GM19395 (cell line): ENCODE measurements at regions not wholly inside any gene's neighbourhood (a gene's known extent, or its start where the extent isn't known, plus 50 kb on each side); places are given as distances from the start of the nearest gene placed in this dataset.
"Not testable (repeated sequence)": the region's sequence is repeated elsewhere in the genome, so short reads cannot be mapped to it uniquely, and the experiment has no call there.

Experiments used
- ATAC-seq: cut with Tn5 transposase; IDR thresholded peaks from one replicate; pipeline ENCODE4 v1.9.1; 2021; ENCODE audit warnings: mild to moderate bottlenecking, moderate library complexity; ENCODE audit not compliant: unreplicated experiment

GRCh38 chr18:49731860-49732311 is 81.4 kb downstream of the ACAA2 start:
- no peak for ATAC-seq

GRCh38 chr18:49731421-49731841 is 81.9 kb downstream of the ACAA2 start:
- ATAC-seq, result no peak

GRCh38 chr18:49730951-49731391 is 82.4 kb downstream of the ACAA2 start:
- ATAC-seq, result no peak

- ATAC-seq, result no peak
Observed at GRCh38 chr18:49728542-49728941, 84.8 kb downstream of the ACAA2 start.

- no peak for ATAC-seq
Observed at GRCh38 chr18:49727816-49728215, 85.5 kb downstream of the ACAA2 start.

- ATAC-seq, result no peak
Observed at GRCh38 chr18:49726675-49726963, 86.7 kb downstream of the ACAA2 start.

GRCh38 chr18:49725809-49726674 is 87.3 kb downstream of the ACAA2 start:
- ATAC-seq, result no peak

GRCh38 chr18:49723648-49724180 is 89.6 kb downstream of the ACAA2 start:
- no peak for ATAC-seq

GRCh38 chr18:49722477-49722876 is 90.9 kb downstream of the ACAA2 start:
- no peak for ATAC-seq

GRCh38 chr18:49721981-49722380 is 91.4 kb downstream of the ACAA2 start:
- no peak for ATAC-seq

- ATAC-seq, result not testable (repeated sequence)
Observed at GRCh38 chr18:49720944-49721343, 92.4 kb downstream of the ACAA2 start.

GRCh38 chr18:49717617-49718016 is 95.7 kb downstream of the ACAA2 start:
- no peak for ATAC-seq

GRCh38 chr18:49716035-49716434 is 97.3 kb downstream of the ACAA2 start:
- no peak for ATAC-seq

GRCh38 chr18:49709347-49709690 is 104.0 kb downstream of the ACAA2 start:
- ATAC-seq, result no peak

- ATAC-seq, result no peak
Observed at GRCh38 chr18:49708662-49709346, 104.5 kb downstream of the ACAA2 start.

- no peak for ATAC-seq
Observed at GRCh38 chr18:49707599-49707998, 105.7 kb downstream of the ACAA2 start.

- ATAC-seq, result no peak
Observed at GRCh38 chr18:49704334-49704733, 109.0 kb downstream of the ACAA2 start.

- no peak for ATAC-seq
Observed at GRCh38 chr18:49701190-49701589, 112.1 kb downstream of the ACAA2 start.

GRCh38 chr18:49699303-49699702 is 114.0 kb downstream of the ACAA2 start:
- ATAC-seq, result no peak

GRCh38 chr18:49698525-49699025 is 114.8 kb downstream of the ACAA2 start:
- no peak for ATAC-seq

- no peak for ATAC-seq
Observed at GRCh38 chr18:49697757-49698524, 115.4 kb downstream of the ACAA2 start.
